ENCODE measurements at regions not wholly inside any gene's neighbourhood (a gene's known extent, or its start where the extent isn't known, plus 50 kb on each side); places are given as distances from the start of the nearest gene placed in this dataset.
"Not testable (repeated sequence)": the region's sequence is repeated elsewhere in the genome, so short reads cannot be mapped to it uniquely, and the experiment has no call there.

DNA sequence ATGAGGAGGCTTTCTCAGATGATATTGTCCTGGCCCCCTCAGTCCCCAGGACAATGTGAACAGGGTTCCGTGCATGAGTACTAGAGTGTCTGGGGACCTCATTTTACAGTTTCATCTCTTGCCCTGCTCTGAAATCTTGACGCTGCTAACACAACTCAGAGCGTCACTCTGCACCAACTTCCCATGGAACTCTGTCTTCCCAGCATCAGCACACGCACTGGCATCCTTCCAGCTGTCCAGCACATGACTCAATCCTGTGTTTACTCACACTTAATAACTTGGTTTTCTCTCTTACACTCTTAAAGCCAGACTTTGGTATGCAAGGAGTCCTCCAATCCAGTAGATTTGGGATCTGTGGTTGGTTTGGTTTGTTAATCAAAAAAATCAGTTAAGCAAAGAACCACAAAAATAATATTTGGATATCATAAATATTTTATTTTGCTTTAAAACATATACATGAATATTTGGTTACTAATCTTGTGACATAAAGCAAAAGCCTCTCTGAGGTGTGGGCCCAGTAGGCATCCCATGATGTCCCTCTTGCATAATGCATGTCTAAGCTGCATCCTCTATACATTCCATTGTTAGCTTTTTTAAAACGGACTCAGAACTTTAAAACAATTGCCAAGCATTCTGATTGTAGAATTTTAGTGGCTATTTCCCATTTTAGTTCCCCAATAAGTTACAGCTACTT is 131.0 kb downstream of the CXCL12 start:
- intact Hi-C loops (cut with micrococcal nuclease; ENCODE audit: unreplicated experiment): no loop called here
- Histone ChIP-seq H3K9me2 (ENCODE audit: insufficient read depth) (no peaks in the 10 kb centered on the region), H3K4me3 (no peak overlapping the region), H3K9me3 (ENCODE audit: insufficient read depth, low read depth) (no peaks in the 10 kb centered on the region), H4K20me1 (ENCODE audit: insufficient read depth) (no peaks in the 10 kb centered on the region; the same call in 1 of the 2 replicates), H3K4me2 (no peak overlapping the region), H3K36me3 (ENCODE audit: low read depth) (no peaks in the 10 kb centered on the region), H3K4me1 (replicated peaks; ENCODE audit: insufficient read depth) (no peaks in the 10 kb centered on the region), H2AFZ (no peak overlapping the region), H3K27ac (no peak overlapping the region), H3F3A (ENCODE audit: insufficient read depth, low read depth) (no peaks in the 10 kb centered on the region), H3K27me3 (ENCODE audit: insufficient read depth, low read depth) (no peaks in the 10 kb centered on the region), H3K79me2 (ENCODE audit: low read depth) (no peaks in the 10 kb centered on the region)
- TF ChIP-seq, protein P1, sequence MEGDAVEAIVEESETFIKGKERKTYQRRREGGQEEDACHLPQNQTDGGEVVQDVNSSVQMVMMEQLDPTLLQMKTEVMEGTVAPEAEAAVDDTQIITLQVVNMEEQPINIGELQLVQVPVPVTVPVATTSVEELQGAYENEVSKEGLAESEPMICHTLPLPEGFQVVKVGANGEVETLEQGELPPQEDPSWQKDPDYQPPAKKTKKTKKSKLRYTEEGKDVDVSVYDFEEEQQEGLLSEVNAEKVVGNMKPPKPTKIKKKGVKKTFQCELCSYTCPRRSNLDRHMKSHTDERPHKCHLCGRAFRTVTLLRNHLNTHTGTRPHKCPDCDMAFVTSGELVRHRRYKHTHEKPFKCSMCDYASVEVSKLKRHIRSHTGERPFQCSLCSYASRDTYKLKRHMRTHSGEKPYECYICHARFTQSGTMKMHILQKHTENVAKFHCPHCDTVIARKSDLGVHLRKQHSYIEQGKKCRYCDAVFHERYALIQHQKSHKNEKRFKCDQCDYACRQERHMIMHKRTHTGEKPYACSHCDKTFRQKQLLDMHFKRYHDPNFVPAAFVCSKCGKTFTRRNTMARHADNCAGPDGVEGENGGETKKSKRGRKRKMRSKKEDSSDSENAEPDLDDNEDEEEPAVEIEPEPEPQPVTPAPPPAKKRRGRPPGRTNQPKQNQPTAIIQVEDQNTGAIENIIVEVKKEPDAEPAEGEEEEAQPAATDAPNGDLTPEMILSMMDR (conservative IDR thresholded peaks at IDR 0.05): no peak
- TF ChIP-seq EZH2 (IDR thresholded peaks at IDR 0.05; ENCODE audit: low read depth): no peak
- BruUV-seq (replicated peaks): no TSS peak
- POLR2A ChIA-PET (ENCODE audit: unreplicated experiment): no interaction called here
- peak in 1 of 2 experiments; percentile 26 for DNase-seq
- CTCF ChIA-PET: no interaction called here

DNA sequence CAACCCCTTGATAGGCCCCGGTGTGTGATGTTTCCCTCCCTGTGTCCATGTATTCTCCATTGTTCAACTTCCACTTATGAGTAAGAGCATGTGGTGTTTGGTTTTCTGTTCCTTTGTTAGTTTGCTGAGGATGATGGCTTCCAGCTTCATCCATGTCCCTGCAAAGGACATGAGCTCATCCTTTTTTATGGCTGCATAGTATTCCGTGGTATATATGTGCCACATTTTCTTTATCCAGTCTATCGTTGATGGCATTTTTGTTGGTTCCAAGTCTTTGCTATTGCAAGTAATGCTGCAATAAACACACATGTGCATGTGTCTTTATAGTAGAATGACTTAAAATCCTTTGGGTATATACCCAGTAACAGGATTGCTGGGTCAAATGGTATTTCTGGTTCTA is 132.3 kb downstream of the CXCL12 start:
- H3K9me2 ChIP-seq (ENCODE audit: insufficient read depth); DNase-seq; H4K20me1 ChIP-seq (ENCODE audit: insufficient read depth); H2AFZ ChIP-seq; POLR2A ChIA-PET (ENCODE audit: unreplicated experiment); H3K4me3 ChIP-seq; H3K4me2 ChIP-seq; H3F3A ChIP-seq (ENCODE audit: insufficient read depth, low read depth); H3K79me2 ChIP-seq (ENCODE audit: low read depth); intact Hi-C loops (cut with micrococcal nuclease; ENCODE audit: unreplicated experiment); CTCF ChIA-PET; H3K36me3 ChIP-seq (ENCODE audit: low read depth); H3K9me3 ChIP-seq (ENCODE audit: insufficient read depth, low read depth); H3K4me1 ChIP-seq (replicated peaks; ENCODE audit: insufficient read depth); BruUV-seq (replicated peaks); H3K27ac ChIP-seq; H3K27me3 ChIP-seq (ENCODE audit: insufficient read depth, low read depth): not testable (repeated sequence)

DNA sequence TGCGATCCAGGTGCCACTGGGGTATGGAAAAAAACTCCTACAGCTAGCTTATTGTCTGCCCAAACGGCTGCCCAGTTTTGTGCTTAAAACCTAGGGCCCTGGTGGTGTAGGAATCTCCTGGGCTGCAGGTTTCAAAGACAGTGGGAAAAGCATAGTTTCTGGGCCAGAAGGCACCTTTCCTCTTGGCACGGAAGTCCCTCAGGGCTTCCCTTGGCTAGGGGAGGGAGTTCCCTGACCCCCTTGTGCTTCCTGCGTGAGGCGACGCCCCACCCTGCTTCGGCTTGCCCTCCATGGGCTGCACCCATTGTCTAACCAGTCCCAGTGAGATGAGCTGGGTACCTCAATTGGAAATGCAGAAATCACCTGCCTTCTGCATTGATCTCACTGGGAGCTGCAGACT is 135.0 kb downstream of the CXCL12 start:
- H2AFZ ChIP-seq; H3K79me2 ChIP-seq (ENCODE audit: low read depth); H3K4me3 ChIP-seq; intact Hi-C loops (cut with micrococcal nuclease; ENCODE audit: unreplicated experiment); H4K20me1 ChIP-seq (ENCODE audit: insufficient read depth); POLR2A ChIA-PET (ENCODE audit: unreplicated experiment); H3K4me1 ChIP-seq (replicated peaks; ENCODE audit: insufficient read depth); H3K4me2 ChIP-seq; H3K27me3 ChIP-seq (ENCODE audit: insufficient read depth, low read depth); H3K36me3 ChIP-seq (ENCODE audit: low read depth); H3K9me3 ChIP-seq (ENCODE audit: insufficient read depth, low read depth); BruUV-seq (replicated peaks); H3F3A ChIP-seq (ENCODE audit: insufficient read depth, low read depth); H3K27ac ChIP-seq; H3K9me2 ChIP-seq (ENCODE audit: insufficient read depth); CTCF ChIA-PET: not testable (repeated sequence)
- peak in 1 of 2 experiments; percentile 17 for DNase-seq

DNA sequence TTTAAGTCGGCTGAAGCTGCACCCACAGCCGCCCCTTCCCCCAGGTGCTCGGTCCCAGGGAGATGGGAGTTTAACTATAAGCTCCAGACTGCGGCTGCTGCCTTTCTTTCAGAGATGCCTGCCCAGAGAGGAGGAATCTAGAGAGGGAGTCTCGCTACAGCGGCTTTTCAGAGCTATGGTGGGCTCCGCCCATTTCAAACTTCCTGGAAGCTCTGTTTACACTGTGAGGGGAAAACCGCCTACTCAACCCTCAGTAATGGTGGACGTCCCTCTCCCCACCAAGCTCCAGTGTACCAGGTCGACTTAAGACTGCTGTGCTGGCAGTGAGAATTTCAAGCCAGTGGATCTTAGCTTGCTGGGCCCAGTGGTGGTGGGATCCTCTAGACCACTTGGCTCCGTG is 135.4 kb downstream of the CXCL12 start:
- Histone ChIP-seq H3K36me3 (ENCODE audit: low read depth) (no peaks in the 10 kb centered on the region), H3K79me2 (ENCODE audit: low read depth) (no peaks in the 10 kb centered on the region), H2AFZ (no peak overlapping the region), H3K9me3 (ENCODE audit: insufficient read depth, low read depth) (no peaks in the 10 kb centered on the region), H3K4me1 (replicated peaks; ENCODE audit: insufficient read depth) (no peaks in the 10 kb centered on the region), H4K20me1 (ENCODE audit: insufficient read depth) (no peaks in the 10 kb centered on the region; the same call in 1 of the 2 replicates), H3K27me3 (ENCODE audit: insufficient read depth, low read depth) (no peaks in the 10 kb centered on the region), H3K4me3 (no peak overlapping the region), H3F3A (ENCODE audit: insufficient read depth, low read depth) (no peaks in the 10 kb centered on the region), H3K27ac (no peak overlapping the region), H3K9me2 (ENCODE audit: insufficient read depth) (no peaks in the 10 kb centered on the region), H3K4me2 (no peak overlapping the region)
- DNase-seq: no peak
- ChIA-PET POLR2A (ENCODE audit: unreplicated experiment) (no interaction called here), CTCF (no interaction called here)
- intact Hi-C loops (cut with micrococcal nuclease; ENCODE audit: unreplicated experiment): no loop called here
- TF ChIP-seq EZH2 (IDR thresholded peaks at IDR 0.05; ENCODE audit: low read depth): no peak
- TF ChIP-seq, protein P1 (conservative IDR thresholded peaks at IDR 0.05): no peak
- BruUV-seq (replicated peaks): no TSS peak

DNA sequence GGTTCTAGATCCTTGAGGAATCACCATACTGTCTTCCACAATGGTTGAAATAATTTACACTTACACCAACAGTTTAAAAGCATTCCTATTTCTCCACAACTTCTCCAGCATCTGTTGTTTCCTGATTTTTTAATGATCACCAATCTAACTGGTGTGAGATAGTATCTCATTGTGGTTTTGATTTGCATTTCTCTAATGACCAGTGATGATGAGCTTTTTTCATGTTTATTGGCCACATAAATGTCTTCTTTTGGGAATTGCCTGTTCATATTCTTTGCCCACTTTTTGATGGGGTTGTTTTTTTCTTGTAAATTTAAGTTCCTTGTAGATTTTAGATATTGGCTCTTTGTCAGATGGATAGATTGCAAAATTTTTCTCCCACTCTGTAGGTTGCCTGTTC is 138.2 kb downstream of the CXCL12 start:
- CTCF ChIA-PET: not testable (repeated sequence)

DNA sequence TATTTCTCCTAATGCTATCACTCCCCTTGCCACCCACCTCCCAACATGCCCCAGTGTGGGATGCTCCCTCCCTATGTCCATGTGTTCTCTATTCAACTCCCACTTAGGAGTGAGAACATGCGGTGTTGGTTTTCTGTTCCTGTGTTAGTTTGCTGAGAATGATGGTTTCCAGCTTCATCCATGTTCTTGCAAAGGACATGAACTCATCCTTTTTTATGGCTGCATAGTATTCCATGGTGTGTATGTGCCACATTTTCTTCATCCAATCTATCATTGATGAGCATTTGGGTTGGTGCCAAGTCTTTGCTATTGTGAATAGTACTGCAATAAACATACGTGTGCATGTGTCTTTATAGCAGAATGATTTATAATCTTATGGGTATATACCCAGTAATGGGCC is 138.6 kb downstream of the CXCL12 start:
- H3K4me1 ChIP-seq (replicated peaks; ENCODE audit: insufficient read depth); H3K4me2 ChIP-seq; H3F3A ChIP-seq (ENCODE audit: insufficient read depth, low read depth); H3K4me3 ChIP-seq; DNase-seq; intact Hi-C loops (cut with micrococcal nuclease; ENCODE audit: unreplicated experiment); BruUV-seq (replicated peaks); H3K9me3 ChIP-seq (ENCODE audit: insufficient read depth, low read depth); H3K9me2 ChIP-seq (ENCODE audit: insufficient read depth); H3K79me2 ChIP-seq (ENCODE audit: low read depth); H3K27ac ChIP-seq; POLR2A ChIA-PET (ENCODE audit: unreplicated experiment); H3K27me3 ChIP-seq (ENCODE audit: insufficient read depth, low read depth); H3K36me3 ChIP-seq (ENCODE audit: low read depth); H2AFZ ChIP-seq; H4K20me1 ChIP-seq (ENCODE audit: insufficient read depth); CTCF ChIA-PET: not testable (repeated sequence)

More for the DNA sequence above, 138.2 kb downstream of the CXCL12 start:
- H3K79me2 ChIP-seq (ENCODE audit: low read depth); H2AFZ ChIP-seq; POLR2A ChIA-PET (ENCODE audit: unreplicated experiment); H3F3A ChIP-seq (ENCODE audit: insufficient read depth, low read depth); H3K36me3 ChIP-seq (ENCODE audit: low read depth); H3K9me3 ChIP-seq (ENCODE audit: insufficient read depth, low read depth); BruUV-seq (replicated peaks); H3K4me1 ChIP-seq (replicated peaks; ENCODE audit: insufficient read depth); H3K27me3 ChIP-seq (ENCODE audit: insufficient read depth, low read depth); H4K20me1 ChIP-seq (ENCODE audit: insufficient read depth); intact Hi-C loops (cut with micrococcal nuclease; ENCODE audit: unreplicated experiment); DNase-seq; H3K9me2 ChIP-seq (ENCODE audit: insufficient read depth); H3K27ac ChIP-seq; H3K4me2 ChIP-seq; H3K4me3 ChIP-seq: not testable (repeated sequence)

Data from PC-9 (cell line).